ENCODE measurements at regions not wholly inside any gene's neighbourhood (a gene's known extent, or its start where the extent isn't known, plus 50 kb on each side); places are given as distances from the start of the nearest gene placed in this dataset.

DNA sequence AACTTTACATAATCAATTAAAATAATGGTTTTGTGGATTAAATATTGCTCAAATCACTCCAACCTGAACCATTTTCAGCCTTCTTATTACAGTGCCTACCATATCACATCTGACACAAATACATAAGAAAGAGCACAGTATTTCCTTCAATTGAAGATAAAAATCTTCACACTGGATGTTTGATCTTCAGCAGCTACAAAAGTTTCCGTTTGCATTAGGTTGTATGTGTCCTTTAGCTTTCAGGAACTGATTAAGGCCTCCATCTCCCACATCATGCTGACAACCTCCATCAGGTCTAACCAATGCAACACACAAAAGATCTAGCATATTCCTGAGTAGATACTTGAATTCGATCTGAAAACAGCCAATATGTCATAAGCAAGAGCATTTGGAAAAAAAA is 195.1 kb upstream of the NR5A2 start:
- 5% methylated on average over 2 of the region's 2 CpGs for WGBS (ENCODE audit: low lambda C conversion rate)
- no peak overlapping the region for H3K9ac ChIP-seq (ENCODE audit: insufficient read depth, low read depth, low read length)
- POLR2A ChIA-PET: no interaction called here
- H3K27me3 ChIP-seq (ENCODE audit: control insufficient read depth in 1 of 2, insufficient read depth in 2 of 2, low read length in 2 of 2): no peaks in the 10 kb centered on the region
- no peak overlapping the region for H3K4me3 ChIP-seq (replicated peaks in 1 of 3; ENCODE audit: insufficient read depth in 1 of 3, low read depth in 2 of 3, low read length in 3 of 3)
- DNase-seq (ENCODE audit: low spot score) (no peak), ATAC-seq (no peak), FAIRE-seq (no peak)
- CTCF ChIA-PET (ENCODE audit: low intra/inter-chr PET ratio, low total read pairs): no interaction called here
- no peaks in the 10 kb centered on the region for H3K36me3 ChIP-seq (replicated peaks in 1 of 2; ENCODE audit: control insufficient read depth in 1 of 2, insufficient read depth in 2 of 2, low read length in 2 of 2)
- H2AFZ ChIP-seq (ENCODE audit: low read length): no peak overlapping the region
- H3K4me2 ChIP-seq (ENCODE audit: low read depth, low read length): no peak overlapping the region
- intact Hi-C loops (cut with micrococcal nuclease; ENCODE audit: unreplicated experiment): no loop called here
- in situ Hi-C loops (cut with HindIII; ENCODE audit: extremely low pct_ligation_motif_present, low pct_unique_long_range_greater_than_20kb): no loop called here
- H3K9me3 ChIP-seq (ENCODE audit: low read length): no peaks in the 10 kb centered on the region
- BruUV-seq (replicated peaks): no TSS peak
- TF ChIP-seq CBFB (CRISPR knock-in tag; IDR thresholded peaks at IDR 0.05) (no peak), PHF20 (CRISPR knock-in tag; IDR thresholded peaks at IDR 0.05) (no peak), ZNF264 (CRISPR knock-in tag; IDR thresholded peaks at IDR 0.05) (no peak), SP5 (CRISPR knock-in tag; IDR thresholded peaks at IDR 0.05; ENCODE audit: borderline replicate concordance, low read depth) (no peak), NFYB (CRISPR knock-in tag; IDR thresholded peaks at IDR 0.05) (no peak), NFIC (IDR thresholded peaks at IDR 0.05; ENCODE audit: low read length) (no peak), CEBPG (CRISPR knock-in tag; IDR thresholded peaks at IDR 0.05) (no peak), RBM22 (optimal IDR thresholded peaks at IDR 0.05; ENCODE audit: low read length) (no peak), HOXA7 (CRISPR knock-in tag; IDR thresholded peaks at IDR 0.05) (no peak), NCOA5 (CRISPR knock-in tag; IDR thresholded peaks at IDR 0.05) (no peak)
- TF ChIP-seq, protein P1, sequence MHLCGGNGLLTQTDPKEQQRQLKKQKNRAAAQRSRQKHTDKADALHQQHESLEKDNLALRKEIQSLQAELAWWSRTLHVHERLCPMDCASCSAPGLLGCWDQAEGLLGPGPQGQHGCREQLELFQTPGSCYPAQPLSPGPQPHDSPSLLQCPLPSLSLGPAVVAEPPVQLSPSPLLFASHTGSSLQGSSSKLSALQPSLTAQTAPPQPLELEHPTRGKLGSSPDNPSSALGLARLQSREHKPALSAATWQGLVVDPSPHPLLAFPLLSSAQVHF (CRISPR knock-in tag; IDR thresholded peaks at IDR 0.05): no peak
- H3K79me2 ChIP-seq (ENCODE audit: insufficient read depth, low read length): no peaks in the 10 kb centered on the region
- no peaks in the 10 kb centered on the region for H4K20me1 ChIP-seq (ENCODE audit: insufficient read depth, low read length)
- no peaks in the 10 kb centered on the region for H3K4me1 ChIP-seq (ENCODE audit: insufficient read depth, low read length)
- no peak overlapping the region for H3K27ac ChIP-seq (ENCODE audit: extremely low read length, insufficient read depth, low read length)

DNA sequence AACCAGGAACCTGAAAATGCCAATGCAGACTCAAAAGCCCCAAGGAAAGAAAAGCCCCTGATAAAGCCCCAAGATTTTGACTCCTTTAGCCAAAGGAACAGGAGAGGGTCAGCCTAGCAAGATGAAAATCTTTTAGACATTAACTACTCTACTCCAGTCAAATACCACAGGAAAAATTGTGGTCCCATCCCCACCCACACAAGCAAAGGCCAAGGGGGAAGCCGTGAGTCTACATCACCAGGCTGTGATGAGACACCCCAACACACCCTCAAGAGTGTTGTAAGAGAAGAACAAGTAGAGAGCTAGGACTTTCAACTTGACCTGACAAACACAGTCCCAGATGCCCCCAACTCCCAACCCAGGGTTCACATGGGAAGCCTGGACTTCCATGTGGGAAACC is 192.8 kb upstream of the NR5A2 start:
- no peak for FAIRE-seq

More for the DNA sequence above, 192.8 kb upstream of the NR5A2 start:
- ATAC-seq (no peak), DNase-seq (ENCODE audit: low spot score) (no peak)
- no peak overlapping the region for H3K4me3 ChIP-seq (replicated peaks in 1 of 3; ENCODE audit: insufficient read depth in 1 of 3, low read depth in 2 of 3, low read length in 3 of 3)
- WGBS (ENCODE audit: low lambda C conversion rate): 0% methylated on average over 1 of the region's 1 CpG
- no peaks in the 10 kb centered on the region for H3K9me3 ChIP-seq (ENCODE audit: low read length)
- no peaks in the 10 kb centered on the region for H3K27me3 ChIP-seq (ENCODE audit: control insufficient read depth in 1 of 2, insufficient read depth in 2 of 2, low read length in 2 of 2)
- no peak overlapping the region for H3K9ac ChIP-seq (ENCODE audit: insufficient read depth, low read depth, low read length)
- H2AFZ ChIP-seq (ENCODE audit: low read length): no peak overlapping the region
- BruUV-seq (replicated peaks): no TSS peak
- H3K79me2 ChIP-seq (ENCODE audit: insufficient read depth, low read length): no peaks in the 10 kb centered on the region
- H3K4me2 ChIP-seq (ENCODE audit: low read depth, low read length): no peak overlapping the region
- intact Hi-C loops (cut with micrococcal nuclease; ENCODE audit: unreplicated experiment): no loop called here
- CTCF ChIA-PET (ENCODE audit: low intra/inter-chr PET ratio, low total read pairs): no interaction called here
- H4K20me1 ChIP-seq (ENCODE audit: insufficient read depth, low read length): no peaks in the 10 kb centered on the region
- TF ChIP-seq ZNF382 (CRISPR knock-in tag; IDR thresholded peaks at IDR 0.05; ENCODE audit: borderline replicate concordance): no peak
- no peak for TF ChIP-seq TFAP4 (IDR thresholded peaks at IDR 0.05; ENCODE audit: borderline replicate concordance, low read depth)
- no peak for TF ChIP-seq ZFAT (CRISPR knock-in tag; conservative IDR thresholded peaks at IDR 0.05)
- TF ChIP-seq GPN1 (CRISPR knock-in tag; IDR thresholded peaks at IDR 0.05; ENCODE audit: borderline replicate concordance): no peak
- no peak for TF ChIP-seq ELF1 (CRISPR knock-in tag; IDR thresholded peaks at IDR 0.05)
- TF ChIP-seq ZNF350 (CRISPR knock-in tag; IDR thresholded peaks at IDR 0.05; ENCODE audit: borderline replicate concordance, low read depth): no peak
- TF ChIP-seq ZBTB37 (CRISPR knock-in tag; IDR thresholded peaks at IDR 0.05): no peak
- no peak for TF ChIP-seq ZNF703 (CRISPR knock-in tag; IDR thresholded peaks at IDR 0.05; ENCODE audit: borderline replicate concordance)
- POLR2A ChIA-PET: no interaction called here
- in situ Hi-C loops (cut with HindIII; ENCODE audit: extremely low pct_ligation_motif_present, low pct_unique_long_range_greater_than_20kb): no loop called here
- no peak overlapping the region for H3K27ac ChIP-seq (ENCODE audit: extremely low read length, insufficient read depth, low read length)
- H3K36me3 ChIP-seq (replicated peaks in 1 of 2; ENCODE audit: control insufficient read depth in 1 of 2, insufficient read depth in 2 of 2, low read length in 2 of 2): no peaks in the 10 kb centered on the region
- H3K4me1 ChIP-seq (ENCODE audit: insufficient read depth, low read length): no peaks in the 10 kb centered on the region
